NT2/D1 (cell line): ENCODE measurements at regions not wholly inside any gene's neighbourhood (a gene's known extent, or its start where the extent isn't known, plus 50 kb on each side); places are given as distances from the start of the nearest gene placed in this dataset.

Experiments
- DNase-seq: peaks from one replicate; pipeline ENCODE4 v3.0.0-alpha.2; 2011; ENCODE audit warnings: low read depth, low spot score
- H3K27me3 ChIP-seq: 2 replicates; pipeline ENCODE4 v1.6.0; 2011; ENCODE audit warnings: mild to moderate bottlenecking; ENCODE audit not compliant: insufficient read length, insufficient read depth
- H3K36me3 ChIP-seq: 2 replicates; pipeline ENCODE4 v1.6.1; 2011; ENCODE audit warnings: mild to moderate bottlenecking, low read length, mixed read lengths; ENCODE audit not compliant: insufficient read depth, insufficient read length
- H3K4me1 ChIP-seq: 2 replicates; pipeline ENCODE4 v1.5.1; 2011; ENCODE audit not compliant: insufficient read depth, insufficient read length
- H3K4me3 ChIP-seq: 2 replicates; pipeline ENCODE4 v1.5.1; 2011; ENCODE audit warnings: low read depth; ENCODE audit not compliant: insufficient read length
- H3K9ac ChIP-seq: 2 replicates; pipeline ENCODE4 v1.6.0; 2011; ENCODE audit warnings: low read depth; ENCODE audit not compliant: insufficient read length
- H3K9me3 ChIP-seq: 2 replicates; pipeline ENCODE4 v1.5.1; 2011; ENCODE audit warnings: mild to moderate bottlenecking, low read length; ENCODE audit not compliant: insufficient read depth
- SUZ12 ChIP-seq: IDR thresholded peaks from 2 replicates; pipeline ENCODE4 v1.6.1; 2011; ENCODE audit not compliant: insufficient read length, insufficient read depth; ENCODE audit errors: extremely low read depth
- YY1 ChIP-seq: IDR thresholded peaks from 2 replicates; pipeline ENCODE4 v1.6.1; 2011; ENCODE audit not compliant: insufficient read length, insufficient read depth
- ZNF274 ChIP-seq: IDR thresholded peaks from 2 replicates; pipeline ENCODE4 v1.6.1; 2011; ENCODE audit warnings: mild to moderate bottlenecking, low read depth, low read length

GRCh38 chr13:50277127-50277526 is 261.9 kb downstream of the KCNRG start:
- Histone ChIP-seq H3K4me3 (no peak overlapping the region), H3K4me1 (no peaks in the 10 kb centered on the region), H3K9ac (no peak overlapping the region), H3K36me3 (no peaks in the 10 kb centered on the region), H3K9me3 (no peaks in the 10 kb centered on the region), H3K27me3 (no peaks in the 10 kb centered on the region)
- DNase-seq = no peak
- TF ChIP-seq YY1 = no peak
- no peak for TF ChIP-seq ZNF274
- TF ChIP-seq SUZ12 = no peak

GRCh38 chr13:50277906-50278305 is 262.7 kb downstream of the KCNRG start:
- Histone ChIP-seq H3K36me3 (no peaks in the 10 kb centered on the region), H3K4me3 (no peak overlapping the region)
- no peak for DNase-seq

DNA sequence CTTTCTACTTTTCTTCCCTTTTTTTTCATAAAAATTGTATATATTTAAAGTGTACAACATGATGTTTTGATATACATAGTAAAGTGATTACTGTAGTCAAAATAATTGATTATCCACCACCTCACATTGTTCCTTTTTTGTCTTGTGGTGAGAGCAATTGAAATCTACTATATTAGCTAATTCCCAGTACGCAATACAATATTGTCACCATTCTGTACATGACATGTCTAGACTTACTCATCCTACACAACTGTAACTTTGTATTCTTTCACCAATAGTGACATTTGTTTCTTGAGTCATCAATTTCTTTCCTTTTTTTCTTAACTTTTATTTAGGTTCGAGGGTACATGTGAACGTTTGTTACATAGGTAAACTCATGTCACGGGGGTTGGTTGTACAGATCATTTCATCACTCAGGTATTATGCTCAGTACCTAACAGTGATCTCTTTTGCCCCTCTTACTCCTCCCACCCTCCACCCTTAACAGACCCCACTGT is 265.2 kb downstream of the KCNRG start:
- DNase-seq = no peak
- H3K27me3 ChIP-seq = no peaks in the 10 kb centered on the region
- H3K4me1 ChIP-seq = no peaks in the 10 kb centered on the region
- no peak overlapping the region for H3K9ac ChIP-seq
- no peaks in the 10 kb centered on the region for H3K9me3 ChIP-seq
- H3K4me3 ChIP-seq = no peak overlapping the region
- no peaks in the 10 kb centered on the region for H3K36me3 ChIP-seq
- TF ChIP-seq ZNF274 (no peak), YY1 (no peak), SUZ12 (no peak)

More at GRCh38 chr13:50277906-50278305, 262.7 kb downstream of the KCNRG start:
- TF ChIP-seq YY1 = no peak
- TF ChIP-seq SUZ12 = no peak
- no peak for TF ChIP-seq ZNF274
- H3K9me3 ChIP-seq = no peaks in the 10 kb centered on the region
- H3K9ac ChIP-seq = no peak overlapping the region
- no peaks in the 10 kb centered on the region for H3K27me3 ChIP-seq
- H3K4me1 ChIP-seq = no peaks in the 10 kb centered on the region

DNA sequence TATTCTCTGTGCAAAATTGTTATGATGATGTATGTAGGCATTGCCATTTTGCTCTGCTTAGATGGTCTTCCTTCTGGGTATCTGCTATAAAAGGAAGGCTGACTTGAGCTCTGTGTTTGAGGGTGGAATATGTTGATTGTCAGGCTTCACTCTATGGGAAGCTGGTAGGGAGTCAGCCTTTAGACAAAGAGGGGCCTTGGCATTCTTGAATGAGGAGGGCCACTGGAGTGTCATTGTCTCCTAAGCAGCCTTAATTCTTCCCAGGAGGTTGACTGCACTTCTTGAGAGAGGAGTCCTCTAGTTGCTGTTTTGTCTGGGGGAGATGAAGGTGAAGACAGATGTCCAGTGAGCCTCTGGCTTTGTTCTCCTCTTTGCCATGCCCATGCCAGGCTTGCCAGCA is 266.8 kb downstream of the KCNRG start:
- Histone ChIP-seq H3K4me1 (no peaks in the 10 kb centered on the region), H3K4me3 (no peak overlapping the region), H3K9ac (no peak overlapping the region), H3K9me3 (no peaks in the 10 kb centered on the region), H3K27me3 (no peaks in the 10 kb centered on the region), H3K36me3 (no peaks in the 10 kb centered on the region)
- no peak for TF ChIP-seq YY1
- no peak for TF ChIP-seq ZNF274
- no peak for TF ChIP-seq SUZ12
- DNase-seq = peak; percentile 23

DNA sequence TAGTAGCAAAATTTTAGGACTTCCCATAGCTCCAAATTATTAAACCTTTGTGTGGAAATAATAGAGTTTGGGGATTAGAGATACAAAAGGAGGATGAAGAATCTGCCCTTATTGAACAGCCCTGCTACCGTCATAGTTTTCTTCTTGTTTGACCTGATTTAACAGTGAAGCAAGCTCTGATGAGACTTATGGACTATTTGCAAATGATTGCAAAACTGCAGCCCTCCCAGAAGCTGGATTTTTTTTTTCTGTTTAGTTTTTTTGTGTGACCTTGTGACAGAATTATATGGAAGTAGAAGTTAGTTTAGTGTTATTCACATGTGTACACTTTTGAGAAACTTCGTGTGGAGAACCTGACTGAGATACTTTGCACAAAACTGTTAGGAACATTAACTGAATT is 267.8 kb downstream of the KCNRG start:
- Histone ChIP-seq H3K9me3 (no peaks in the 10 kb centered on the region), H3K27me3 (no peaks in the 10 kb centered on the region), H3K4me1 (no peaks in the 10 kb centered on the region), H3K4me3 (no peak overlapping the region), H3K36me3 (no peaks in the 10 kb centered on the region), H3K9ac (no peak overlapping the region)
- TF ChIP-seq YY1 (no peak), ZNF274 (no peak), SUZ12 (no peak)
- no peak for DNase-seq

GRCh38 chr13:50284540-50284939 is 269.3 kb downstream of the KCNRG start:
- Histone ChIP-seq H3K9ac (no peak overlapping the region), H3K9me3 (no peaks in the 10 kb centered on the region), H3K4me3 (no peak overlapping the region), H3K4me1 (no peaks in the 10 kb centered on the region), H3K27me3 (no peaks in the 10 kb centered on the region), H3K36me3 (no peaks in the 10 kb centered on the region)
- no peak for DNase-seq
- TF ChIP-seq SUZ12 (no peak), YY1 (no peak), ZNF274 (no peak)

GRCh38 chr13:50285283-50285682 is 270.0 kb downstream of the KCNRG start:
- Histone ChIP-seq H3K4me3 (no peak overlapping the region), H3K9ac (no peak overlapping the region), H3K9me3 (no peaks in the 10 kb centered on the region), H3K4me1 (no peaks in the 10 kb centered on the region), H3K36me3 (no peaks in the 10 kb centered on the region), H3K27me3 (no peaks in the 10 kb centered on the region)
- TF ChIP-seq SUZ12 (no peak), YY1 (no peak), ZNF274 (no peak)
- DNase-seq = no peak

DNA sequence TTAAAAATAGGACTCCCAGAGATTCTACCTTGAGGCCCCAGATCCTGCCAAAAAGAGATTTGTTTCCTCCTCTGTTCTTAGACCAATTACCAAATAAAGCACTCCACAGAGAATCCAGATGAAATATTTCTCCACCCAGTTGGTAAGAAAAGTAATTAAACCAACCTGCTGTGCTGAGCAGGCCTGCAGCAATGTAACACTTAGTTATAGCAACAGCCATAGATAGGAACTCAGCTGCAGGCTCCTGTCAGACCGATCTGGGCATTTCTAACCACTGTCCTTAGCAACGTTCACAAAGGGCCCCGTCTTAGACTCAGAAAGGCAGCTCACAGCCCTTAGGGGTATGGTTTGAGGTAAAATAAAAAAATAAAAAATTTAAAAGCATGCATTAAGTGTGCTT is 271.1 kb downstream of the KCNRG start:
- H3K9me3 ChIP-seq = no peaks in the 10 kb centered on the region
- no peaks in the 10 kb centered on the region for H3K4me1 ChIP-seq
- no peaks in the 10 kb centered on the region for H3K27me3 ChIP-seq
- H3K4me3 ChIP-seq = no peak overlapping the region
- no peak overlapping the region for H3K9ac ChIP-seq
- no peaks in the 10 kb centered on the region for H3K36me3 ChIP-seq
- no peak for TF ChIP-seq ZNF274
- TF ChIP-seq YY1 = no peak
- TF ChIP-seq SUZ12 = no peak
- DNase-seq = no peak
